ENCODE measurements at regions not wholly inside any gene's neighbourhood (a gene's known extent, or its start where the extent isn't known, plus 50 kb on each side); places are given as distances from the start of the nearest gene placed in this dataset.
A peak's percentile ranks its signal among the peaks of the same experiment; 100 is the strongest.

- Histone ChIP-seq H3K9me3 (no peaks in the 10 kb centered on the region), H3K4me1 (no peaks in the 10 kb centered on the region), H3K27ac (no peak overlapping the region), H3K27me3 (no peaks in the 10 kb centered on the region), H3K36me3 (no peaks in the 10 kb centered on the region), H3K4me3 (replicated peaks in 1 of 3) (no peak overlapping the region)
- no peak for DNase-seq
- TF ChIP-seq POLR2A (IDR thresholded peaks at IDR 0.05) = no peak
- no peak for TF ChIP-seq CTCF (IDR thresholded peaks at IDR 0.05)
- WGBS, 2 donors = 87 to 91% methylated on average over 1 of the region's 1 CpG
- intact Hi-C loops (cut with DNase I) = no loop called here
These were observed 264.6 kb upstream of the TGFBR2 start for GRCh38 chr3:30341851-30342250.

GRCh38 chr3:30342318-30343060 is 263.9 kb upstream of the TGFBR2 start:
- TF ChIP-seq POLR2A (IDR thresholded peaks at IDR 0.05) (no peak), CTCF (IDR thresholded peaks at IDR 0.05) (no peak)
- 63 to 80% methylated on average over 6 of the region's 6 CpGs for WGBS, 2 donors
- Histone ChIP-seq H3K27ac (peak overlapping the region in 2 of 3 donors; percentile 4 to 40), H3K27me3 (no peaks in the 10 kb centered on the region), H3K36me3 (no peaks in the 10 kb centered on the region), H3K4me3 (replicated peaks in 1 of 3) (no peak overlapping the region), H3K9me3 (no peaks in the 10 kb centered on the region), H3K4me1 (no peaks in the 10 kb centered on the region)
- intact Hi-C loops (cut with DNase I) = no loop called here
- no peak for DNase-seq

GRCh38 chr3:30343067-30343831 is 263.2 kb upstream of the TGFBR2 start:
- H3K9me3 ChIP-seq = no peaks in the 10 kb centered on the region
- intact Hi-C loops (cut with DNase I) = no loop called here
- 81% methylated on average over 4 of the region's 4 CpGs for WGBS, 2 donors
- H3K27ac ChIP-seq = peak overlapping the region in 2 of 3 donors; percentile 4 to 40
- H3K36me3 ChIP-seq = no peaks in the 10 kb centered on the region
- TF ChIP-seq CTCF (IDR thresholded peaks at IDR 0.05) = no peak
- TF ChIP-seq POLR2A (IDR thresholded peaks at IDR 0.05) = no peak
- H3K4me3 ChIP-seq (replicated peaks in 1 of 3) = no peak overlapping the region
- no peaks in the 10 kb centered on the region for H3K27me3 ChIP-seq
- no peak for DNase-seq
- H3K4me1 ChIP-seq = no peaks in the 10 kb centered on the region

DNA sequence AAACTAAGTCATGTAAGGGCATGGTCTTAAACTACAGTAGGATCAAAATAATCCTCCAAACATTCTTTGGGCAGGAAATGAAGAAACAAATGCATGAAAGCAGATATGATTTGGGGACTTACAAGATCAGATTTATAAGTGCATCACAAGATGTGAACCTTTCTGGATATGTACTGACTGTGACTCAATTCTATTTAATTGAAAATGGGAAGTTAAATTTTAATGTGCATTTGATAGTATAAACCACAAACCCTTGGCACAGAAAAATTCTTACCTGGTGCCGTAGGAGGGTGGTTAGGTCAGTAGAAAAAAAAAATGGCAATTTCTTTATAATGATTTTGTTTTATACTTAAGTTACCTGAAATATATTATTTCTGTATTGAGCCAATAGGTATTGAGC is 262.5 kb upstream of the TGFBR2 start:
- no peaks in the 10 kb centered on the region for H3K27me3 ChIP-seq
- H3K4me1 ChIP-seq = no peaks in the 10 kb centered on the region
- no peak overlapping the region for H3K27ac ChIP-seq
- 91 to 96% methylated on average over 1 of the region's 1 CpG for WGBS, 2 donors
- intact Hi-C loops (cut with DNase I) = no loop called here
- TF ChIP-seq POLR2A (IDR thresholded peaks at IDR 0.05) (no peak), CTCF (IDR thresholded peaks at IDR 0.05) (no peak)
- H3K9me3 ChIP-seq = no peaks in the 10 kb centered on the region
- H3K4me3 ChIP-seq (replicated peaks in 1 of 3) = no peak overlapping the region
- no peak for DNase-seq
- no peaks in the 10 kb centered on the region for H3K36me3 ChIP-seq

DNA sequence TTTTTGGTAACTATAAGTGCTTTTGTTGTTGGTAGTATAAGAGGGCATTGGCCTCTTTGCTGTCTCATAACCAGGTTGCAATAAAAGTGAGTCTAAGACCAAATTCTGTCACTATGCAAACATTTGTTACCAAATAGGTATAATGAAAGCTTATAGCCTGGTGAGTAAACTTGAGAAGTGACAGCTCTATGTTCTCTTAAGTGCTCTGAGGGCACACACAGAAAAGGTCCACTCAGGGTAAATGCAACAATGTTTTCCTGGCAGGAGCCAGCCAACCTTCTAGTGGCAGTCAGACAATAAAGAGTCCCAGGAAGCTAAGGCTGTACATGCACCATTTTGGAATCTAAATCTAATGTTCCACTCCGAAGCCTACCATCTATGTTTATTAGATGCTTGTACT is 262.1 kb upstream of the TGFBR2 start:
- Histone ChIP-seq H3K36me3 (no peaks in the 10 kb centered on the region), H3K27me3 (no peaks in the 10 kb centered on the region), H3K4me1 (no peaks in the 10 kb centered on the region), H3K4me3 (replicated peaks in 1 of 3) (no peak overlapping the region), H3K9me3 (no peaks in the 10 kb centered on the region), H3K27ac (no peak overlapping the region)
- 97 to 100% methylated on average over 1 of the region's 1 CpG for WGBS, 2 donors
- intact Hi-C loops (cut with DNase I) = no loop called here
- TF ChIP-seq POLR2A (IDR thresholded peaks at IDR 0.05) = no peak
- no peak for TF ChIP-seq CTCF (IDR thresholded peaks at IDR 0.05)
- no peak for DNase-seq
